ENCODE measurements at regions not wholly inside any gene's neighbourhood (a gene's known extent, or its start where the extent isn't known, plus 50 kb on each side); places are given as distances from the start of the nearest gene placed in this dataset.
"Not testable (repeated sequence)": the region's sequence is repeated elsewhere in the genome, so short reads cannot be mapped to it uniquely, and the experiment has no call there.

DNA sequence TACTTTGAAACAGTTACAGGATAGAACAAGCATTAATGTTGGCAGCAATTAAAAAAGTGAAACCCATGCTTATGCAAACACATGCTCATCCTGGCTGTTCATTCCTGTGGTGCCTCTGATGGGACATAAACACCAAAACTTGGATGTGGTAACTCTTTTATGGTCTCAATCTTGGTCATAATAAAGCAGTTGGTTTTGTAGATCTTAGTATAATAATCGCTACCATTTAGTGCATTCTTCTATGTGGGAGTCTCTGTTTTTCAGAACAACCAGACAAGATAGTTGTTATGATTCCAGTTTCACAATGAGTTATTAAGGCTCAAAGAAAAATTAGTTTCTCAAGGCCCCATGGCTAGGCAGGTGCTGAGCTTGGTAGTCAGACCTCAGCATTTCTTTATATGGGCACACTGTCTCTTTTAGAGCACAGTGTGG, 184.0 kb downstream of the UTRN start:
- Histone ChIP-seq H3K36me3 (ENCODE audit: insufficient read depth, low read length) (peaks cover 54% of the 10 kb centered on the region), H3K4me3 (ENCODE audit: low read length) (no peak overlapping the region), H3K27me3 (ENCODE audit: control insufficient read depth in 1 of 2, insufficient read depth in 2 of 2, low read length in 2 of 2) (no peaks in the 10 kb centered on the region), H3K9me3 (ENCODE audit: control insufficient read depth in 1 of 2, insufficient read depth in 1 of 2, low read length in 2 of 2) (no peaks in the 10 kb centered on the region), H3K27ac (ENCODE audit: low read depth in 1 of 2, low read length in 2 of 2) (peak overlapping the region in 1 of 2 donors; percentile 2), H3K4me1 (ENCODE audit: insufficient read depth, low read length) (peaks cover 15% of the 10 kb centered on the region)
- intact Hi-C loops (cut with DNase I, micrococcal nuclease) = no loop called here
- ATAC-seq (ENCODE audit: poor library complexity) = peak; percentile 17
- DNase-seq = no peak
- peaks cover 35% of the 10 kb centered on the region for H3K4me1 Mint-ChIP-seq (ENCODE audit: low read depth)
- ChIA-PET CTCF (interaction anchor here (1.3 to 1.5 kb wide), 2 partner anchors 8 to 12 kb away, joined by 3 read pairs; no protein-coding TSS in a partner anchor), POLR2A (interaction anchor here (1.4 kb wide), 1 partner anchor 9 kb away, joined by 3 read pairs; no protein-coding TSS in a partner anchor)
- TF ChIP-seq, protein P1, sequence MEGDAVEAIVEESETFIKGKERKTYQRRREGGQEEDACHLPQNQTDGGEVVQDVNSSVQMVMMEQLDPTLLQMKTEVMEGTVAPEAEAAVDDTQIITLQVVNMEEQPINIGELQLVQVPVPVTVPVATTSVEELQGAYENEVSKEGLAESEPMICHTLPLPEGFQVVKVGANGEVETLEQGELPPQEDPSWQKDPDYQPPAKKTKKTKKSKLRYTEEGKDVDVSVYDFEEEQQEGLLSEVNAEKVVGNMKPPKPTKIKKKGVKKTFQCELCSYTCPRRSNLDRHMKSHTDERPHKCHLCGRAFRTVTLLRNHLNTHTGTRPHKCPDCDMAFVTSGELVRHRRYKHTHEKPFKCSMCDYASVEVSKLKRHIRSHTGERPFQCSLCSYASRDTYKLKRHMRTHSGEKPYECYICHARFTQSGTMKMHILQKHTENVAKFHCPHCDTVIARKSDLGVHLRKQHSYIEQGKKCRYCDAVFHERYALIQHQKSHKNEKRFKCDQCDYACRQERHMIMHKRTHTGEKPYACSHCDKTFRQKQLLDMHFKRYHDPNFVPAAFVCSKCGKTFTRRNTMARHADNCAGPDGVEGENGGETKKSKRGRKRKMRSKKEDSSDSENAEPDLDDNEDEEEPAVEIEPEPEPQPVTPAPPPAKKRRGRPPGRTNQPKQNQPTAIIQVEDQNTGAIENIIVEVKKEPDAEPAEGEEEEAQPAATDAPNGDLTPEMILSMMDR (IDR thresholded peaks at IDR 0.05) = no peak
- no peaks in the 10 kb centered on the region for H3K9me3 Mint-ChIP-seq
- peak overlapping the region; percentile 64 for H3K27ac Mint-ChIP-seq
- H3K36me3 Mint-ChIP-seq (ENCODE audit: low read depth) = peaks cover 78% of the 10 kb centered on the region
- H3K4me3 Mint-ChIP-seq = peak overlapping the region; percentile 16
- no peaks in the 10 kb centered on the region for H3K27me3 Mint-ChIP-seq

DNA sequence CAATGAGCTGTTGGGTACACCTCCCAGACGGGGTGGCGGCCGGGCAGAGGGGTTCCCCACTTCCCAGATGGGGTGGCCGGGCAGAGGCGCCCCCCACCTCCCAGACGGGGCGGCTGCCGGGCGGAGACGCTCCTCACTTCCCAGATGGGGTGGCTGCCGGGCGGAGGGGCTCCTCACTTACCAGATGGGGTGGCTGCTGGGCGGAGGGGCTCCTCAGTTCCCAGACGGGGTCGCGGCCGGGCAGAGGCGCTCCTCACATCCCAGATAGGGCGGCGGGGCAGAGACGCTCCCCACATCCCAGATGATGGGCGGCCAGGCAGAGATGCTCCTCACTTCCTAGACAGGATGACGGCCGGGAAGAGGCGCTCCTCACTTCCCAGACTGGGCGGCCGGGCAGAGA, 185.1 kb downstream of the UTRN start:
- Histone ChIP-seq H3K4me1 (ENCODE audit: insufficient read depth, low read length) (peaks cover 15% of the 10 kb centered on the region), H3K36me3 (ENCODE audit: insufficient read depth, low read length) (peaks cover 54% of the 10 kb centered on the region)
- H3K9me3 ChIP-seq (ENCODE audit: control insufficient read depth in 1 of 2, insufficient read depth in 1 of 2, low read length in 2 of 2); H3K27ac ChIP-seq (ENCODE audit: low read depth in 1 of 2, low read length in 2 of 2); intact Hi-C loops (cut with DNase I, micrococcal nuclease); POLR2A ChIA-PET; H3K27me3 Mint-ChIP-seq; DNase-seq; CTCF ChIA-PET; H3K27me3 ChIP-seq (ENCODE audit: control insufficient read depth in 1 of 2, insufficient read depth in 2 of 2, low read length in 2 of 2); H3K4me3 ChIP-seq (ENCODE audit: low read length); ATAC-seq (ENCODE audit: poor library complexity); H3K4me3 Mint-ChIP-seq; H3K9me3 Mint-ChIP-seq; H3K27ac Mint-ChIP-seq: not testable (repeated sequence)
- Mint-ChIP-seq H3K36me3 (ENCODE audit: low read depth) (peaks cover 78% of the 10 kb centered on the region), H3K4me1 (ENCODE audit: low read depth) (peaks cover 32% of the 10 kb centered on the region)

DNA sequence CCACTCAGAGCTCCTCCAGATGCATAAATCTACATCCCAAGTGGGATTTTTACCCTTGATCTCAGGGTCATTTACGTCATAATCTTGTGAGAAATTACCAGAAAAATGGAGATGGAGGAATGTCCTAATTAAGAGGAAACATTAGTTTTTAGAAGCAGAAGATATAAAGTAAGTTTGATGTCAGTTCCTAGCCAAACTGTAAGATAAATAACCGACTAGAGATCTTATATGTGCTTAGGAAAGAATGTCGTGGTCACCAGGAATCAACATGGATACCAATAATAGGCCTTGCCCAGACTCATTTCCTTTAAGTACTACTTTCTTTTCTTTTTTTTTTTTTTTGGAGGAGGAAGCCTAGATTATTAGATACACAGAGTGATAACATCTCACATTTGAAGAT, 186.9 kb downstream of the UTRN start:
- ATAC-seq (ENCODE audit: poor library complexity) (no peak), DNase-seq (no peak)
- H3K4me1 ChIP-seq (ENCODE audit: insufficient read depth, low read length) = peaks cover 15% of the 10 kb centered on the region
- H3K36me3 ChIP-seq (ENCODE audit: insufficient read depth, low read length) = peaks cover 53% of the 10 kb centered on the region
- H3K4me3 ChIP-seq (ENCODE audit: low read length) = no peak overlapping the region
- intact Hi-C loops (cut with DNase I, micrococcal nuclease) = no loop called here
- no peak overlapping the region for H3K27ac ChIP-seq (ENCODE audit: low read depth in 1 of 2, low read length in 2 of 2)
- Mint-ChIP-seq H3K27me3 (no peaks in the 10 kb centered on the region), H3K9me3 (no peaks in the 10 kb centered on the region), H3K36me3 (ENCODE audit: low read depth) (peaks cover 84% of the 10 kb centered on the region), H3K27ac (peak overlapping the region; percentile 43), H3K4me1 (ENCODE audit: low read depth) (peaks cover 23% of the 10 kb centered on the region), H3K4me3 (no peak overlapping the region)
- ChIA-PET CTCF (no interaction called here), POLR2A (no interaction called here)
- H3K9me3 ChIP-seq (ENCODE audit: control insufficient read depth in 1 of 2, insufficient read depth in 1 of 2, low read length in 2 of 2) = no peaks in the 10 kb centered on the region
- TF ChIP-seq, protein P1 (IDR thresholded peaks at IDR 0.05) = no peak
- H3K27me3 ChIP-seq (ENCODE audit: control insufficient read depth in 1 of 2, insufficient read depth in 2 of 2, low read length in 2 of 2) = no peaks in the 10 kb centered on the region

DNA sequence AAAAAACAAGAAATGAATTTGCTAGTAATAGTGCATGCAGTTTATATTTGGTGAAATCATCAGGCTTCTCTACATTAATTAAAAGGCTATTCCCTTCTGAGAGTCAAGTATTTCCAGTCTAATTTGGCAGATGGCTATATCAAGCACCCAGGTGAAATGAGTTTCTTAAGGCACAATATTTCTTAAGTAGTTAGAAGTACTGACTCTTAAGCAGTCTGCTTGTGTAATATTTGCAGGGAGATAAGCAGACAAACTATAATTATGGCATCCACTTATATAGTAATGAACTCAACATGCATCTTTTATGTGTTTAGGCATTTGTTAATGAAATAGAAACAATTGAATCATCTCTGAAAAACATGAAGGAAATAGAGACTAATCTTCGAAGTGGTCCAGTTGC, 189.2 kb downstream of the UTRN start:
- Mint-ChIP-seq H3K9me3 (no peaks in the 10 kb centered on the region), H3K4me3 (no peak overlapping the region), H3K27ac (no peak overlapping the region), H3K27me3 (no peaks in the 10 kb centered on the region), H3K36me3 (ENCODE audit: low read depth) (peaks cover 89% of the 10 kb centered on the region), H3K4me1 (ENCODE audit: low read depth) (peaks cover 1% of the 10 kb centered on the region)
- no peak overlapping the region for H3K4me3 ChIP-seq (ENCODE audit: low read length)
- no peaks in the 10 kb centered on the region for H3K4me1 ChIP-seq (ENCODE audit: insufficient read depth, low read length)
- TF ChIP-seq, protein P1 (IDR thresholded peaks at IDR 0.05) = no peak
- peaks cover 59% of the 10 kb centered on the region for H3K36me3 ChIP-seq (ENCODE audit: insufficient read depth, low read length)
- ATAC-seq (ENCODE audit: poor library complexity) (no peak), DNase-seq (no peak)
- H3K27ac ChIP-seq (ENCODE audit: low read depth in 1 of 2, low read length in 2 of 2) = no peak overlapping the region
- H3K27me3 ChIP-seq (ENCODE audit: control insufficient read depth in 1 of 2, insufficient read depth in 2 of 2, low read length in 2 of 2) = no peaks in the 10 kb centered on the region
- CTCF ChIA-PET = interaction anchor here (2.1 kb wide), 1 partner anchor 8 kb away, joined by 6 read pairs; no protein-coding TSS in a partner anchor
- H3K9me3 ChIP-seq (ENCODE audit: control insufficient read depth in 1 of 2, insufficient read depth in 1 of 2, low read length in 2 of 2) = no peaks in the 10 kb centered on the region
- intact Hi-C loops (cut with DNase I, micrococcal nuclease) = no loop called here
- POLR2A ChIA-PET = no interaction called here

Measured in CD4-positive, alpha-beta T cell (primary cell).